Activated T-helper 1 cell treated with anti-CD3 and anti-CD28 coated beads, Interleukin-12 subunit alpha, Interleukin-12 subunit beta, Interleukin-2, Interleukin-4 antibody, amounts not matched to agents 30 ng/mL and 10 ng/mL and 1 ng/mL, durations not matched to agents 14 hours and 24 hours and 36 hours (primary cell): ENCODE measurements at regions not wholly inside any gene's neighbourhood (a gene's known extent, or its start where the extent isn't known, plus 50 kb on each side); places are given as distances from the start of the nearest gene placed in this dataset.

Experiments used
- DNase-seq: peaks from one replicate; pipeline ENCODE4 v3.0.0; 2021; ENCODE audit warnings: low spot score
- H3K27ac Mint-ChIP-seq: one replicate; pipeline ENCODE4 v1.8.0; 2021; ENCODE audit warnings: mild to moderate bottlenecking, mixed read lengths
- H3K27me3 Mint-ChIP-seq: one replicate; pipeline ENCODE4 v1.8.0; 2022; ENCODE audit warnings: mild to moderate bottlenecking, moderate library complexity, mixed read lengths; ENCODE audit not compliant: insufficient read depth
- H3K36me3 Mint-ChIP-seq: one replicate; pipeline ENCODE4 v1.8.0; 2021; ENCODE audit warnings: low read depth, mixed read lengths
- H3K4me1 Mint-ChIP-seq: one replicate; pipeline ENCODE4 v1.8.0; 2021; ENCODE audit warnings: low read depth, mixed read lengths
- H3K4me3 Mint-ChIP-seq: one replicate; pipeline ENCODE4 v1.8.0; 2021; ENCODE audit warnings: mild to moderate bottlenecking, moderate library complexity, mixed read lengths
- H3K9me3 Mint-ChIP-seq: one replicate; pipeline ENCODE4 v1.8.0; 2021; ENCODE audit warnings: mixed read lengths
- intact Hi-C: fragments of 100-400 bp; cut with micrococcal nuclease; formaldehyde crosslinking; loops from one replicate; pipeline ENCODE4 v1.15.1; 2024

- Mint-ChIP-seq H3K27ac (no peak overlapping the region), H3K9me3 (no peaks in the 10 kb centered on the region), H3K36me3 (no peaks in the 10 kb centered on the region), H3K4me3 (no peak overlapping the region), H3K4me1 (no peaks in the 10 kb centered on the region), H3K27me3 (peaks cover 2% of the 10 kb centered on the region)
- no peak for DNase-seq
- intact Hi-C loops = no loop called here
Observed at GRCh38 chr1:181344091-181344490, 139.2 kb upstream of the CACNA1E start.

GRCh38 chr1:181345146-181345545 is 138.2 kb upstream of the CACNA1E start:
- intact Hi-C loops = no loop called here
- DNase-seq = no peak
- Mint-ChIP-seq H3K27ac (no peak overlapping the region), H3K4me3 (no peak overlapping the region), H3K4me1 (no peaks in the 10 kb centered on the region), H3K9me3 (no peaks in the 10 kb centered on the region), H3K36me3 (no peaks in the 10 kb centered on the region), H3K27me3 (peaks cover 3% of the 10 kb centered on the region)

- Mint-ChIP-seq H3K4me1 (no peaks in the 10 kb centered on the region), H3K27me3 (peaks cover 1% of the 10 kb centered on the region)
- DNase-seq = no peak
Observed at GRCh38 chr1:181347495-181348390, 135.6 kb upstream of the CACNA1E start.

GRCh38 chr1:181349512-181349911 is 133.8 kb upstream of the CACNA1E start:
- Mint-ChIP-seq H3K36me3 (no peaks in the 10 kb centered on the region), H3K27ac (no peak overlapping the region), H3K27me3 (peaks cover 1% of the 10 kb centered on the region), H3K4me1 (no peaks in the 10 kb centered on the region), H3K4me3 (no peak overlapping the region), H3K9me3 (no peaks in the 10 kb centered on the region)
- no peak for DNase-seq
- intact Hi-C loops = no loop called here

More at GRCh38 chr1:181347495-181348390, 135.6 kb upstream of the CACNA1E start:
- H3K9me3 Mint-ChIP-seq = no peaks in the 10 kb centered on the region
- no peaks in the 10 kb centered on the region for H3K36me3 Mint-ChIP-seq
- H3K27ac Mint-ChIP-seq = no peak overlapping the region
- no peak overlapping the region for H3K4me3 Mint-ChIP-seq
- intact Hi-C loops = no loop called here

GRCh38 chr1:181350131-181350530 is 133.2 kb upstream of the CACNA1E start:
- Mint-ChIP-seq H3K27ac (no peak overlapping the region), H3K36me3 (no peaks in the 10 kb centered on the region), H3K4me1 (no peaks in the 10 kb centered on the region), H3K9me3 (no peaks in the 10 kb centered on the region), H3K4me3 (no peak overlapping the region), H3K27me3 (peaks cover 1% of the 10 kb centered on the region)
- intact Hi-C loops = no loop called here
- DNase-seq = no peak

GRCh38 chr1:181351740-181352139 is 131.6 kb upstream of the CACNA1E start:
- DNase-seq = no peak
- Mint-ChIP-seq H3K4me3 (no peak overlapping the region), H3K36me3 (no peaks in the 10 kb centered on the region), H3K27ac (no peak overlapping the region), H3K27me3 (peaks cover 6% of the 10 kb centered on the region), H3K9me3 (no peaks in the 10 kb centered on the region), H3K4me1 (no peaks in the 10 kb centered on the region)
- intact Hi-C loops = no loop called here

- DNase-seq = no peak
- Mint-ChIP-seq H3K9me3 (no peaks in the 10 kb centered on the region), H3K36me3 (no peaks in the 10 kb centered on the region), H3K4me3 (no peak overlapping the region), H3K4me1 (no peaks in the 10 kb centered on the region), H3K27ac (no peak overlapping the region), H3K27me3 (peaks cover 10% of the 10 kb centered on the region)
- intact Hi-C loops = no loop called here
Observed at GRCh38 chr1:181352695-181353094, 130.6 kb upstream of the CACNA1E start.

- no peak for DNase-seq
- Mint-ChIP-seq H3K36me3 (no peaks in the 10 kb centered on the region), H3K4me1 (no peaks in the 10 kb centered on the region), H3K27ac (no peak overlapping the region), H3K9me3 (no peaks in the 10 kb centered on the region), H3K4me3 (no peak overlapping the region), H3K27me3 (peaks cover 10% of the 10 kb centered on the region)
- intact Hi-C loops = no loop called here
Observed at GRCh38 chr1:181353526-181353925, 129.8 kb upstream of the CACNA1E start.

- peaks cover 11% of the 10 kb centered on the region for H3K27me3 Mint-ChIP-seq
- no peak for DNase-seq
- H3K27ac Mint-ChIP-seq = no peak overlapping the region
- no peaks in the 10 kb centered on the region for H3K9me3 Mint-ChIP-seq
- H3K4me3 Mint-ChIP-seq = no peak overlapping the region
- H3K4me1 Mint-ChIP-seq = no peaks in the 10 kb centered on the region
- intact Hi-C loops = no loop called here
- no peaks in the 10 kb centered on the region for H3K36me3 Mint-ChIP-seq
Observed at GRCh38 chr1:181354865-181355264, 128.5 kb upstream of the CACNA1E start.

GRCh38 chr1:181356505-181357340 is 126.6 kb upstream of the CACNA1E start:
- H3K27me3 Mint-ChIP-seq = peaks cover 11% of the 10 kb centered on the region
- no peaks in the 10 kb centered on the region for H3K4me1 Mint-ChIP-seq
- intact Hi-C loops = no loop called here
- H3K27ac Mint-ChIP-seq = no peak overlapping the region
- no peak for DNase-seq
- H3K36me3 Mint-ChIP-seq = no peaks in the 10 kb centered on the region
- H3K4me3 Mint-ChIP-seq = no peak overlapping the region
- no peaks in the 10 kb centered on the region for H3K9me3 Mint-ChIP-seq

GRCh38 chr1:181359012-181359411 is 124.3 kb upstream of the CACNA1E start:
- no peak for DNase-seq
- no peak overlapping the region for H3K4me3 Mint-ChIP-seq
- H3K9me3 Mint-ChIP-seq = no peaks in the 10 kb centered on the region
- H3K4me1 Mint-ChIP-seq = no peaks in the 10 kb centered on the region
- H3K27ac Mint-ChIP-seq = no peak overlapping the region
- H3K36me3 Mint-ChIP-seq = no peaks in the 10 kb centered on the region
- H3K27me3 Mint-ChIP-seq = peaks cover 13% of the 10 kb centered on the region
- intact Hi-C loops = no loop called here

- no peak overlapping the region for H3K4me3 Mint-ChIP-seq
- no peak overlapping the region for H3K27ac Mint-ChIP-seq
- H3K36me3 Mint-ChIP-seq = no peaks in the 10 kb centered on the region
- no peaks in the 10 kb centered on the region for H3K4me1 Mint-ChIP-seq
- no peaks in the 10 kb centered on the region for H3K9me3 Mint-ChIP-seq
- H3K27me3 Mint-ChIP-seq = peaks cover 2% of the 10 kb centered on the region
- DNase-seq = no peak
- intact Hi-C loops = no loop called here
Observed at GRCh38 chr1:181364801-181365200, 118.5 kb upstream of the CACNA1E start.

GRCh38 chr1:181366910-181367309 is 116.4 kb upstream of the CACNA1E start:
- no peak for DNase-seq
- Mint-ChIP-seq H3K4me1 (no peaks in the 10 kb centered on the region), H3K27ac (no peak overlapping the region), H3K36me3 (no peaks in the 10 kb centered on the region), H3K27me3 (peaks cover 2% of the 10 kb centered on the region), H3K9me3 (peaks cover 2% of the 10 kb centered on the region), H3K4me3 (no peak overlapping the region)
- intact Hi-C loops = no loop called here
